Loucy (cell line): ENCODE measurements at regions not wholly inside any gene's neighbourhood (a gene's known extent, or its start where the extent isn't known, plus 50 kb on each side); places are given as distances from the start of the nearest gene placed in this dataset.

Source experiments
- H2AFZ ChIP-seq: fragments of 200-600 bp; sonication (generic); 2 replicates; pipeline ENCODE4 v1.6.0; 2016; ENCODE audit warnings: antibody characterized with exemption, mild to moderate bottlenecking, low read length, moderate library complexity
- H3F3A ChIP-seq: fragments of 200-600 bp; 2 replicates; pipeline ENCODE4 v1.6.0; 2016; ENCODE audit warnings: antibody characterized with exemption, low read depth, mild to moderate bottlenecking
- H3K27me3 ChIP-seq: fragments of 200-600 bp; sonication (generic); 2 replicates; pipeline ENCODE4 v1.6.1; 2014; ENCODE audit warnings: low read length, mild to moderate bottlenecking; ENCODE audit not compliant: insufficient read depth, poor library complexity, severe bottlenecking
- H3K36me3 ChIP-seq: fragments of 200-600 bp; sonication (generic); 2 replicates; pipeline ENCODE4 v1.6.1; 2016; ENCODE audit warnings: low read length; ENCODE audit not compliant: insufficient read depth
- H3K4me1 ChIP-seq: fragments of 200-600 bp; sonication (generic); 2 replicates; pipeline ENCODE4 v1.5.1; 2014; ENCODE audit warnings: low read length, mild to moderate bottlenecking; ENCODE audit not compliant: insufficient read depth, poor library complexity, severe bottlenecking
- H3K4me2 ChIP-seq: fragments of 200-600 bp; sonication (generic); 2 replicates; pipeline ENCODE4 v1.6.0; 2014; ENCODE audit warnings: antibody characterized with exemption, low read length, low read depth, mild to moderate bottlenecking; ENCODE audit not compliant: poor library complexity, severe bottlenecking
- H3K4me3 ChIP-seq: fragments of 200-600 bp; sonication (generic); 2 replicates; pipeline ENCODE4 v1.5.1; 2014; ENCODE audit warnings: low read length, mild to moderate bottlenecking, mixed read lengths; ENCODE audit not compliant: poor library complexity, severe bottlenecking
- H3K79me2 ChIP-seq: fragments of 200-600 bp; sonication (generic); 2 replicates; pipeline ENCODE4 v1.6.1; 2014; ENCODE audit warnings: low read length; ENCODE audit not compliant: insufficient read depth
- H3K9ac ChIP-seq: fragments of 200-600 bp; sonication (generic); 2 replicates; pipeline ENCODE4 v1.6.0; 2014; ENCODE audit warnings: mild to moderate bottlenecking, low read depth, low read length, moderate library complexity; ENCODE audit not compliant: poor library complexity, severe bottlenecking
- H3K9me2 ChIP-seq: fragments of 200-600 bp; sonication (generic); replicated peaks from 2 replicates; pipeline ENCODE4 v1.6.1; 2016; ENCODE audit warnings: low read depth, low read length, mixed read lengths
- H3K9me3 ChIP-seq: fragments of 200-600 bp; sonication (generic); 2 replicates; pipeline ENCODE4 v1.6.1; 2014; ENCODE audit warnings: mild to moderate bottlenecking, antibody characterized with exemption, low read length, low read depth; ENCODE audit not compliant: insufficient read depth
- H4K20me1 ChIP-seq: fragments of 200-600 bp; sonication (generic); 2 replicates; pipeline ENCODE4 v1.6.0; 2014; ENCODE audit warnings: antibody characterized with exemption, low read length, mild to moderate bottlenecking; ENCODE audit not compliant: insufficient read depth, poor library complexity, severe bottlenecking
- CTCF ChIP-seq: fragments of 200-600 bp; sonication (generic); conservative IDR thresholded peaks from 2 replicates; pipeline ENCODE4 v1.5.1; 2014; ENCODE audit warnings: mild to moderate bottlenecking, antibody characterized with exemption, low read length
- EZH2phosphoT487 ChIP-seq: fragments of 200-600 bp; IDR thresholded peaks from 2 replicates; pipeline ENCODE4 v1.6.1; 2018; ENCODE audit warnings: antibody characterized with exemption, mild to moderate bottlenecking, moderate library complexity, borderline replicate concordance

GRCh38 chr7:114021135-114021534 lies 102.3 kb upstream of the PPP1R3A start:
- Histone ChIP-seq H3K36me3 (no peaks in the 10 kb centered on the region), H3K9ac (no peak overlapping the region), H2AFZ (no peak overlapping the region), H3K4me2 (no peak overlapping the region), H3K9me2 (no peaks in the 10 kb centered on the region), H4K20me1 (no peaks in the 10 kb centered on the region), H3K27me3 (no peaks in the 10 kb centered on the region), H3K9me3 (no peaks in the 10 kb centered on the region), H3F3A (no peaks in the 10 kb centered on the region), H3K4me3 (no peak overlapping the region), H3K79me2 (no peaks in the 10 kb centered on the region), H3K4me1 (no peaks in the 10 kb centered on the region)
- TF ChIP-seq EZH2phosphoT487, result no peak
- no peak for TF ChIP-seq CTCF

- no peaks in the 10 kb centered on the region for H3K36me3 ChIP-seq
- H3K79me2 ChIP-seq, result no peaks in the 10 kb centered on the region
- no peaks in the 10 kb centered on the region for H3K9me2 ChIP-seq
- no peaks in the 10 kb centered on the region for H3K27me3 ChIP-seq
- TF ChIP-seq CTCF (no peak), EZH2phosphoT487 (no peak)
- no peaks in the 10 kb centered on the region for H3K9me3 ChIP-seq
- H4K20me1 ChIP-seq, result no peaks in the 10 kb centered on the region
- H3K4me3 ChIP-seq, result no peak overlapping the region
- H3K9ac ChIP-seq, result no peak overlapping the region
- H3K4me1 ChIP-seq, result no peaks in the 10 kb centered on the region
- no peak overlapping the region for H2AFZ ChIP-seq
- no peaks in the 10 kb centered on the region for H3F3A ChIP-seq
- H3K4me2 ChIP-seq, result no peak overlapping the region
Observed at GRCh38 chr7:114008696-114009095, 89.9 kb upstream of the PPP1R3A start.

- Histone ChIP-seq H4K20me1 (no peaks in the 10 kb centered on the region), H3K4me1 (no peaks in the 10 kb centered on the region), H3K9me3 (no peaks in the 10 kb centered on the region), H3K79me2 (no peaks in the 10 kb centered on the region), H3K36me3 (no peaks in the 10 kb centered on the region), H3K4me3 (no peak overlapping the region), H3F3A (no peaks in the 10 kb centered on the region), H3K9ac (no peak overlapping the region), H3K9me2 (no peaks in the 10 kb centered on the region), H2AFZ (no peak overlapping the region), H3K27me3 (no peaks in the 10 kb centered on the region), H3K4me2 (no peak overlapping the region)
- TF ChIP-seq EZH2phosphoT487 (no peak), CTCF (no peak)
Observed at GRCh38 chr7:114007386-114007785, 88.6 kb upstream of the PPP1R3A start.
